Hepatocyte (in vitro differentiated cells): ENCODE measurements at regions not wholly inside any gene's neighbourhood (a gene's known extent, or its start where the extent isn't known, plus 50 kb on each side); places are given as distances from the start of the nearest gene placed in this dataset.

Source experiments
- CTCF ChIP-seq: fragments of 200-600 bp; sonication (generic); IDR thresholded peaks from 2 replicates; pipeline ENCODE4 v1.5.1; 2016; ENCODE audit warnings: antibody characterized with exemption, mild to moderate bottlenecking; ENCODE audit not compliant: poor library complexity
- EZH2 ChIP-seq: fragments of 200-600 bp; sonication (generic); IDR thresholded peaks from 2 replicates; pipeline ENCODE4 v1.6.1; 2016; ENCODE audit warnings: antibody characterized with exemption, mild to moderate bottlenecking, borderline replicate concordance
- EZH2phosphoT487 ChIP-seq: fragments of 200-600 bp; sonication (generic); IDR thresholded peaks from one replicate; pipeline ENCODE4 v1.6.1; 2018; ENCODE audit warnings: antibody characterized with exemption, mild to moderate bottlenecking, low read depth, moderate library complexity; ENCODE audit not compliant: unreplicated experiment, severe bottlenecking

DNA sequence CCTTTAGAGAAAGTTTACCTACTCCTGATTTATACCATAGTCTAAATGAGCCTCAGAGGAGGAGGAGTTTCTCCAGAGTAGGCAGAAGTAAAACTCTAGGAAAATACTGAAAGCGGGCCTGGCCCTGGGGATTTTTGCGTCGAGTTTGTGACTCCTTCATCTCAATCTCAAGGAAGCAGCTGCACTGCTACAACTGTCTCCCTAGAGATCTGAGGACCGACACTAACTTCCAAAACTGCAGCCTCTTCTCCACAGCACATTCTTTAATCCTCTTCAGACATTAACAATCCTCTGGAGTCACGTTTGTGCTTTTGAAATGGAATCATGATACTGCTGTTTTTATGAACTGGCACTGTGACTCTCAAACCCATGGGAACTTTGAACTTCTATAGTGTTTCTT, 281.4 kb downstream of the KCNS3 start:
- no peak for TF ChIP-seq CTCF
- TF ChIP-seq EZH2 = no peak
- TF ChIP-seq EZH2phosphoT487 = no peak
